GM21423 (cell line): ENCODE measurements at regions not wholly inside any gene's neighbourhood (a gene's known extent, or its start where the extent isn't known, plus 50 kb on each side); places are given as distances from the start of the nearest gene placed in this dataset.
"Not testable (repeated sequence)": the region's sequence is repeated elsewhere in the genome, so short reads cannot be mapped to it uniquely, and the experiment has no call there.

Experiments
- ATAC-seq: cut with Tn5 transposase; IDR thresholded peaks from one replicate; pipeline ENCODE4 v1.9.1; 2021; ENCODE audit warnings: mild to moderate bottlenecking, moderate library complexity; ENCODE audit not compliant: unreplicated experiment

- not testable (repeated sequence) for ATAC-seq
Observed at GRCh38 chr7:73176813-73177212, 91.0 kb upstream of the SPDYE9 start.

GRCh38 chr7:73175322-73175721 lies 89.5 kb upstream of the SPDYE9 start:
- not testable (repeated sequence) for ATAC-seq

GRCh38 chr7:73170902-73171301 lies 85.1 kb upstream of the SPDYE9 start:
- ATAC-seq: not testable (repeated sequence)

GRCh38 chr7:73170415-73170814 lies 84.6 kb upstream of the SPDYE9 start:
- not testable (repeated sequence) for ATAC-seq

GRCh38 chr7:73166152-73166551 lies 80.3 kb upstream of the SPDYE9 start:
- ATAC-seq: not testable (repeated sequence)

GRCh38 chr7:73162680-73163079 lies 76.8 kb upstream of the SPDYE9 start:
- not testable (repeated sequence) for ATAC-seq

- ATAC-seq: not testable (repeated sequence)
Observed at GRCh38 chr7:73161727-73162126, 75.9 kb upstream of the SPDYE9 start.

GRCh38 chr7:73157169-73157661 lies 71.4 kb upstream of the SPDYE9 start:
- ATAC-seq: not testable (repeated sequence)

- not testable (repeated sequence) for ATAC-seq
Observed at GRCh38 chr7:73156510-73157168, 70.8 kb upstream of the SPDYE9 start.

- peak; percentile 92 for ATAC-seq
Observed at GRCh38 chr7:73154586-73155038, 68.8 kb upstream of the SPDYE9 start.

- ATAC-seq: not testable (repeated sequence)
Observed at GRCh38 chr7:73153921-73154585, 68.2 kb upstream of the SPDYE9 start.

GRCh38 chr7:73148570-73148969 lies 62.7 kb upstream of the SPDYE9 start:
- not testable (repeated sequence) for ATAC-seq

GRCh38 chr7:73147681-73148080 lies 61.8 kb upstream of the SPDYE9 start:
- ATAC-seq: not testable (repeated sequence)

GRCh38 chr7:73143993-73144392 lies 58.2 kb upstream of the SPDYE9 start:
- not testable (repeated sequence) for ATAC-seq

- not testable (repeated sequence) for ATAC-seq
Observed at GRCh38 chr7:73137922-73138321, 52.1 kb upstream of the SPDYE9 start.
